NCI-H82 treated with DMSO at 0.1 percent for 48 hours (cell line): ENCODE measurements at regions not wholly inside any gene's neighbourhood (a gene's known extent, or its start where the extent isn't known, plus 50 kb on each side); places are given as distances from the start of the nearest gene placed in this dataset.
A peak's percentile ranks its signal among the peaks of the same experiment; 100 is the strongest.

Source experiments
- DNase-seq: peaks from one replicate; lab custom pipeline; 2025; ENCODE audit not compliant: unreplicated experiment; lab: John Stamatoyannopoulos, UW

DNA sequence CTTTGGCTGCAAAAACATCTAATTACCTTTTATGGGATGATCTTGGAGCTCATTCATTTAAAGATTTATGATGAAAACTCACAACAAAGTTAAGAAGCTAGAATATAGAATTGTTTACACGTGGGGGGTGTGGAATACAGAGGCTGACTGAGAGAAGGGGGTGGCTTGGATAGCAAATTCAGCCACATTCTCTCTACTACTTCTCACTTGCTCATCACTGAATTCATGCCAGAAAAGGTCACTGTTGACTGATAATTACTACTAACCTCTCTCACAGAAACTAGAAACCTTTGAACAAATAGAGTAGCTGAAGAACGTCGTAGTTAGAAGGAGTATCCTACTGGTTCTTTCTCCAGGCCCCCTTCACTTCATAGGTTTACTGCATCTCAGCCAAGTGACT is 808.2 kb downstream of the BRINP1 start:
- DNase-seq: no peak

DNA sequence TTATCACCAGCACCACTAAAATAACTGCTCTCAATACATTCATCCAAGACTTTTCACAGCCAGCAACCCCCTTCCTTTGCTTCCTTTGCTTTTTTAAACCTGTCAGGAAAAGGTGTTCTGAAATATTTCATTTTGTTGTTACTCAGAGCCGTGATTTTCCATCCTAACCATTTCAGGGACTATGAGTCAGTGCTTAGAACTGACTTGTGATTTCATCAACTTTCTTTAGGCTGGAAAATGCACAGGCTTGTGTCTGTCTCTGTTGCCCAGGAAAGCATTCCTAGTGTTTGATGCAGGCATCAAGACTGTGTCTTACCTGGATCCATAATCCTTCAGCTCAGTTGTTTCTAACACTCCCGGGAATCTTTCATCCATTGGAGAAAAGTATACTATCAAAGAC is 805.6 kb downstream of the BRINP1 start:
- no peak for DNase-seq

DNA sequence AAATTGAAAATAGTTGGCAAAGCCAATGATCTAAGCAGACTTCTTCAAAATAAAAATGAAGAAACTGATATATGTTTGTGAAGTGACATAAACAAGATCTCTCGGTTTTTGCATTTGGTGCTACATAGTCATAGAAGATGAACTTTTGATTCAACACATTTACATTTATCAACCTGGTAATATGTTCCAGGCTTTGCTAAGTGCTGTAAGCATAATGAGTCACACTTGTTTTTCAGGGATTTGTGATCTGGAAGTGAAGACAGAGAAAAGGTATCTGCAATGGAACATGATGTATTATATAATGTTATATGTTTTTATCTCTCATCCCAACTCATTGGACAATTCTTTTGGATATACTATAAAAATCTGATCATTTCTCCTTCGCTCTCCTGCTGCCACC is 801.4 kb downstream of the BRINP1 start:
- DNase-seq: no peak

DNA sequence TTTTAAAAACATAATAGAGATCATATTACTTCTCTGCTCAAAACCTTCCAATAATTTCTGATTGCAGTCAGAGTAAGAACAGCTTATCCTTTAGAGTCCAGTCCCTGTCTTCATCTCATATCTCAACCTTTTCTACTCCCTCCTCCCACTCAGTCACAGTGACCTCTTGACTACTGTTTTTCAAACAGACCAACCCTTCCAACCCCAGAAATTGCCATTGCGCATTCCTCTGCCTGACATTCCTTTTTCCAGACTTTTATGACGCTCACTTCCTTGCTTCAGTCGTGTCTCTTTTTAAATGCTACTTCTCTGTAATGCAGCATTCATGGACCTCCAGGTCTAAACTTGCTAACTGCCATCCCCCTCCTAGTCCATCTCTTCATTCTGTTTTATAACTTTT is 800.5 kb downstream of the BRINP1 start:
- DNase-seq: no peak

DNA sequence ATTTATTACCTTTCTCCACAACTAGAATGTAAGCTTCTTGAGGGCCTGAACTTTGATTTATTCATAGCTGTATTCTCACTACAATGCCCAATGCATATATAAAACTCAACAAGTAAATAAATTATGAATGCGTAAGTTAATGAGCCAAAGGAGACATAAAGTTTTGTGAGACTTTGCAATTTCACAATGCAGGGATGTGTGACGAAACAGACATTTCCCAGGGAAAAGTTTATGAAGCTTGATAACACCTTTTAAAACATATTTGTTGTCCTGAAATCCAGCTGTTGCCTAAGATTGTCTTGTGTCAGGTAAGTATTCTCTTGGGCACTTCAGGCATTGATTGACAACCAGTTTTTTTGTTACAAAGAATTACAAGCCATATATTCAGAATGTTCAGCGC is 800.1 kb downstream of the BRINP1 start:
- DNase-seq: no peak

DNA sequence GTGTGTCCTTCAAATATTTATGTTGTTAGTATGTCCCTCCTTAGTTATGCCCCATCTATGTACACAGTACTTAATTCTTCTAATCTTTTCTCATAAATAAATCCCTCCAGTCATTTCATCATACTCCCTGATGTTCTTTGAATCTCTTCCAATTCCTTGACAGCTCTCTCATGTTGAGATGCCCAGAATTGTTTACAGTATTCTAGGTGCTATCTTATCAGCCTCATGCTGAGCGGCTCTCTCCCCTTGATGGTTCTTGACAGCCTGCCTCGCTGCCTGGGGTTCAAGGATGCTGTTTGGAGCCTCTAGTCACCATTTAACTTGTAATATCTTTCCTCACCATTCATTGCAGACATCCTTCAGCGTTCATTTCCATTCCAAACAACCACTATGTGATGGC is 799.2 kb downstream of the BRINP1 start:
- DNase-seq: no peak

DNA sequence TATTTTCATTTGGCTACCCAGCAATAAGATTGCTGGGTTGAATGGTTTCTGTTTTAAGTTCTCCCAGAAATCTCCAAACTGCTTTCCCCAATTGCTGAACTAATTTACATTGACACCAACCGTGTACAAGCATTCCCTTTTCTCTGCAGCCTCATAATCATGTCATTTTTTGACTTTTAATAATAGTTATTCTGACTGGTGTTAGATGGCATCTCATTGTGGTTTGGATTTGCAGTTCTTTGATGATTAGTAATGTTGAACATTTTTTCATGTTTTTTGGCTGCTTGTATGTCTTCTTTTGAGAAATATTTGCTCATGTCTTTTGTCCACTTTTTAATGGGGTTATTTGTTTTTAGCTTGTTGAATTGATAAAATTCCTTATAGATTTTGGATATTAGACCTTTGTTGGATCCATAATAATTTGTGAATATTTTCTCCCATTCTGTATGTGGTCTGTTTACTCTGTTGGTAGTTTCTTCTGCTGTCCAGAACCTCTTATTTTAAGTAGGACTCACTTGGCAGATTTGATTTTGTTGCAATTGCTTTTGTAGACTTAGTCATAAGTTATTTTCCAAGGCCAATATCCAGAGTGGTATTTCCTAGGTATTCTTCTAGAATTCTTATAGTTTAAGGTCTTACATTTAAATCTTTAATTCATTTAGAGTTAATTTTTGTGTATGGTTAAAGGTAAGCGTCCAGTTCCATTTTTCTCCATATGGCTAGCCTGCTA is 793.7 kb downstream of the BRINP1 start:
- DNase-seq: no peak

DNA sequence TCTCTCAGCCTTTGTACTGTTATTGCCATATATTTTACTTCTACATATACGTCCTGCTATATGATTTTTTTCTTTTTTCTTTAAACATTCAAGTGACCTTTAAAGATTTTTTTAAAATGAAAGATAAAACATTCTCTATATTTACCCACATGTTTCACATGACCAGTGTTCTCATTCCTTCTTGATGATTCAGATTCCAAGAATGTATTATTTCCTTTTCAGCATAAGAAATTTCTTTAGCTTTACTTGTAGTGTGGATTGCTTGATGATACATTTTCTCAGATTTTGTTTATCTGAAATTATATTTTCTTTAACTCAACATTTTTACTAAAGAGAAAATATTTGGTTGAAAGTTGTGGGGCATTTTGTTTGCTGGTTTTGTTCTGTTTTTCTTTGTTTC is 792.1 kb downstream of the BRINP1 start:
- DNase-seq: no peak

DNA sequence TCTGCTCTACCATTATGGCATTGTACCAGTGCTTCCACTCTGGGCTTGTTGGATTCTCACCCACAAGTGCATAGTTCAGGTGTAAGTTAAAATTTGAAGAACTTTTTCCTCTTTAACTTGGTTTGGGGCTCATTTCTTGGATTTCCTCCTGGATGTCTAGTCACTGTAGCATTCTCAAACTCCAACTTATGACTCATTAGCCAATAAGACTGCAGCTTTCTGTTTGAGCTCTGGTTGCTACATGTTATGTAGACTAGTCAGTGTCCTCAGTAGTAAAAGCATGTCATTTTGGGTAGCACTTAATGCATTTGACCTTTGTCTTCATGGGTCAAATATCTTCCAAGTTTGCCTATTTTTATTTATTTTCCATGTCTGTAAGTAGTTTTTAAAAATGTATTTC is 790.8 kb downstream of the BRINP1 start:
- no peak for DNase-seq

DNA sequence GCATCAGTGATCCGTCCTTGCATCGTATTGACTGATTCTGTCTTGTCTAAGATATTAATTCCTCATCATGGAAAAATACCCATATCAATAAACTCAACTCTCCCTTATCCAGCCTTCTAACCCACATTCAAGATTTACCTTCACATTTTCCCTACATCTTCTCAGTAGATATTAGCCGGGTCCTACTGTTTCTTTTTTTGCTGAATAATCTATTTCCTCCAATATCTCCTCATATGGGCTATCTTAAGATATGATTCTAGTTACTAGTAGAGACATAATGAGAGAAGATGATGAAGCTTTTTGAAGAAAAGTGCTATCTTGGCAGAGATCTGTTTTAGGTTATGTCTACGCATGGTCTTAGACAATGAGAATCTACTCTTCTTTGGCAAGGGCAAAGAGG is 785.8 kb downstream of the BRINP1 start:
- no peak for DNase-seq

DNA sequence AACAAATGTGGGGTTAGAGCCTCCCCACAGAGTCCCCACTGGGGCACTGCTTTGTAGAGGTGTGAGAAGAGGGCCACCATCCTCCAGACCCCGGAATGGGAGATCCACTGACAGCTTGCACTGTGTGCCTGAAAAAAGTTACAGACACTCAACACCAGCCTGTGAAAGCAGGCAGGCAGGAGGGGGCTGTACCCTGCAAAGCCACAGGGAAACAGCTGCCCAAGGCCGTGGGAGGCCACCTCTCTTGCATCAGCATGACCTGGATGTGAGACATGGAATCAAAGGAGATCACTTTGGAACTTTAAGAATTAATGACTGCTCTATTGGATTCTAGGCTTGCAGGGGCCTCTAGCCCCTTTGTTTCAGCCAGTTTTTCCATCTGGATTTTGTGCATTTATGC is 782.3 kb downstream of the BRINP1 start:
- no peak for DNase-seq

DNA sequence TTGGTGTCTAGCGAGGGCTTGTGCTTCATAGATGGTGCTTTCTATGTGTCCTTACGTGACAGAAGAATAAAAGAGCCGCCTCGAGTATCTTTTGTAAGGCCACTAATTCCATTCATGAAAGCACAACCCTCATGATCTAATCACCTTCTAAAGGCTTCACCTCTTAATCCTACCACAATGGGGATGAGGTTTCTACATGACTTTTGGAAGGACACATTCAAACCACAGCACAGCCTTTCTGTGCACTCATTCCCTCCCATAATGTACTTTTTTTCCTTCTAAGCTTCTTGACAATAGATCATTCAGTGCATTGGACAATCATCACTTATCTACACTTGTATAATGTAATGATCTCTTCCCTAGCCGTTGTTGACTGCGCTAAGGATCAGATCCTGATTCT is 774.8 kb downstream of the BRINP1 start:
- DNase-seq: no peak

DNA sequence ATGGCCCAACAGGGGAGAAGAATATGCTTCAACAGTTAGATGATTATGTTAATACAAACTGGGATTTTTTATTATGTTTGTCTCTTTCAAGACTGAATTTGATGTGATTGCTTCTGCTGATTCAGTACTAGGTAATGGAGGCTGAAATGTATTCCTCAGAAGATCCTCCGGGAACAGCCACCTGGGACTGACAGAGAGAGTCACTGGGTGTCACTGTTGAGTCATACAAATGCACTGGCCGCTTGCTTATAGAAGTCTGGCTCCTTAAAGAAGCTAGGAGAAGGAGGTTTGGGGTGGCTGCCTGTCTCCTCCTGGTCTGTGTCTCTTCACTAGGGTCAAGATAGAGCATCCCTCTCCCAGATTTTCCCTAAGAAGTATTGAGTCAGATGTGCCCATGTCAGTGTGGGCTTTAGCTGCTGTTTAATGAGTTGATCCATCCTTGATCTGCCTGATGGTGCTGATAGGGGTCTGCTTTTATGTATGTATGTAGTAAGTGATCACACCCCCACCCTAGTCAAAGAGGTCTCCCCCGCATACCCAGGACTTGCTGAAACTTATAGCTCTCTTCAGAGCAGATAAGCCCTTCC is 773.4 kb downstream of the BRINP1 start:
- peak; percentile 27 for DNase-seq

DNA sequence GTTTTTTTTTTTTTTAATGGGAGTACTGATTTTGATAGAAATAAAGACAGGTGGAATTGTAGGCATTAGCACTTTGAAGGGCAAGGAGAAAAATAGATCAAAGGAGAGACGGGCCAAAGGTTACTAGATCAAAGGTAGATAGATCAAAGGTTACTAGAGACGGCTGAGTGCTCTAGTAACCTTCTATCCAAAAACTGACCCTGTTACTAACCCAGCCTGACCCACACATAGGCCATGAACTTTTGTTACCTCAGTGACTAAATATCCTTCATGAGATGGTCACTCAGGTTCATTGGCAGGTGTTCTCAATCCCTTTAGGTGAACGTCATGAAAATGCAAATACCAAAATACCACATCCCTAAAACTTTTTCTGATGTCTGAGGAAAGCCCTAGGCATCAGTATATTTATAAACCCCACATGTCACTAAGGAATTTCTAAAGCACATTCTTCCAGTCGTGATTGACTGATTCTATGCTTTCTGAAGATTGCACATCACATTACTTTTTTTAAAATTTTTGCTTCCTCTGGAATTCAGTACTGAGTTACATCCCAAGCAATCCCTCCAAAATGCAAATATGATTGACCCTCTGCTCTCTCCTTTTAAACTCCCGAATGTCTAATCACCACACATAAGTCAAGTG is 772.7 kb downstream of the BRINP1 start:
- DNase-seq: no peak

DNA sequence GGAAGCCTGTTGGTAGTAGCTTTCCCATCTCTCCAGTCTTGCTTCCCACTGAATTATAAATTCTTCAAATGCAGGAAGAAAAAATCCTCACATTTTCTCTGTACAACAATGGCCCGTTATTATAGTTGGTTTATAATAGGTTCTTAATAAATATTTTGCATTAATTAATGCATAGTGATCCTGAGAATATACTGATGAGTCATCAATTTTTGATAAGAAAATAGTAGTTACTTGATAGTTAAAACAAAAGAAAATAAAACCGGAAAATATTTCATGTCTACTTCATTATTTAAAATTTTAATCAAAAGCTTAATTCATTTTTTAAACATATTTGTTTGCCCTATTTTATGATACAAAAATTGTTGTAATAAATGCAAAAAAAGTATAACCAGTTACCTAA is 762.6 kb downstream of the BRINP1 start:
- DNase-seq: no peak

DNA sequence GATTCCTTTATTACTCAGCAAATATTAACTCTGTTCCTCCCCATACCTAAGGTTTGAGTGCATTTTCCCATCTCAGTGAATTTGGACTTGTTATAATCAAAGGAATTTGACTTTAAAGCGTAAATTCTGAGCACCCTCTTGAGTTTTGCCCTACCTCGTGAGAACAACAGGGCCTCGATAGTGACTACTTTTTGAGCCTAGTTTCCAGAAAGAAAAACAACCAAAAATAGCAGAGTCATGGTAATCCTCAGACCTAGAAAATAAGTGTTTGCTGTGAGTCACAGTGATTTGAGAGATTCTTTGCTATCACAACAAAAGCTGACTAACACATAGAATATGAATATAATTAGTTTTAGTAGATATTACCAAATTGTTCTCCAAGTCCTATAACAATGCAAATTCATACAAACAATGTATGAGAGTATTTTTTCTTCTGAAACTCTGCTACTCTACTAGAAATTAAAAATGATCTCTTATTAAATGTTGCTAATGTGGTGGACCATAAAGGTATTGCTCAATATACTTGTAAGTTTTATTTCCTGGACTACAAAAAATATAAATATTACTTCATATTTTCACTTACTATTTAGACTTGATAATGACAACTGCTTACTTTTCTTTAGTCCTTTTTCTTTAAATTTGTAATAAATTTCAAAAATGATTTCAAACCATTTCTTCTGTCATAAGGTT is 759.7 kb downstream of the BRINP1 start:
- DNase-seq: no peak

DNA sequence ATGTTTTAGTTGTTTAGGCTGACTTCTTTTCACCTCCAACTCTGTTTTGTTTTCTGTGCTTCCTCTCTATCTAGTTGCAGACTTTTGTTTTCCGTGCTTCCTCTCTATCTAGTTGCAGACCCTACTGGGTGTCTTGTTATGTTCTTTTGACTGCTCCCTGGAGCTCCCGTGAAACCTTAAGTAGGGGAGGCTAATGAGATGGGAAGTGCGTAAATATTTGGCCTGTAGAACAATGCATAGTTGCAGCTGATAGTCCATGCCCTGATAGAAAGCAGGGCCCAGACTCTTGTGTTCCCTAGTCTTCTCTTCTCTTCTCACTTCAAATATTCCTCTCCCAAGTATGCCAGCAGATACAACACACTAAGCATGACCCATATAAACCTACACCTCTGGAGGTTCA is 757.0 kb downstream of the BRINP1 start:
- no peak for DNase-seq

DNA sequence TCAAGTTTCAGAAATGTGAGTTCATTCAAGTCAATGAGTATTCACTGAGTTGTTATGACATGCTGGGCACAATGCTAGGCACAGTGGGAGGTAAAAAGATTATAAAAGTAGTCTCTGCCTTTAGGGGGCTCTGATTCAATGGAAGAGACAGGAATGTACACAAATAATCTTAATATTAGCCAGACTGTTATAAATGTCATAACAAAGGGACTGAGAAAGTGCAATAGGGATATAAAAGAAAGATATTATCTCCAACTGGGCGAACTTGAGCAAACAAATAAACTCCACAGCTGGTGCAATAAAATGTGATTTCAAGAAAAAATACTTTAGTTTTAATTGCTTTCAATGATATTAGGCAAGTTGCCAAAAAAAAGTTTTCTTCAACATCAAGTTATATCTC is 755.2 kb downstream of the BRINP1 start:
- no peak for DNase-seq

DNA sequence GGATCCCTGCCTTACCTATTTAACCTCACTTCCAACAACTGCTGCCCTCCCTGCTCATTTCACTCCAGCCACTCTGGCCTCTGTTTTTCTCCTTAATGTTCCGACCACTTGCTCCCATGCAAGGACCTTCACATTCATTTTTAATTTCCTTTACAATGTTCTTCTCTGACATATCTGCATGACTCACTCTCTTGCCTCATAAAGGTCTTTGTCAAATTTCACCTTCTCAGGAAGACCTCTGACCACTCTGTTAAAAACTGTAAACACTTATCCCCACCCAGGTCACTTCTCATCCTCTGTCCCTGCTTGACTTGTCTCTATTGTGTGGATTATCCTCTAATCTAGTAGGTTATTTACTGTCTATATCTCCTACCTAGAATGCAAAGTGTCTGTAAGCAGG is 751.2 kb downstream of the BRINP1 start:
- DNase-seq: no peak

DNA sequence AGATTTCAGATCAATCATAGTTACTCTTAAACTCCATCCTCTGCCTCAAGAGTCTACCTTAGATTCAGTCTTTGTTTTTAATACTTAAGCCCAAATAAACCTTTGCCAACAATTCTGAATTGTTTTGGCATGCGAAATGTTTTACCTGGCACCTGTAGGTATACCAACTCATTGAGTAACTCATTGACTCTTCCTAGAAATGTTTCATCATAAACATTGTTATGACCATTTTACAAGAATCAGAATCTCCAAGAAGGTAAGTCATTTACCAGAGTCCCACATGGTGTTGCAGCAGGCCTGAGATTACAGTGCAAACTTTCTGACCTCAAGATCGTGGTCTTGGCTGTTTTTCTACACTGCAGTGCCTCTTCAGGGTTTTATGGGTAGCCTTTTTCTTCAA is 750.4 kb downstream of the BRINP1 start:
- no peak for DNase-seq

DNA sequence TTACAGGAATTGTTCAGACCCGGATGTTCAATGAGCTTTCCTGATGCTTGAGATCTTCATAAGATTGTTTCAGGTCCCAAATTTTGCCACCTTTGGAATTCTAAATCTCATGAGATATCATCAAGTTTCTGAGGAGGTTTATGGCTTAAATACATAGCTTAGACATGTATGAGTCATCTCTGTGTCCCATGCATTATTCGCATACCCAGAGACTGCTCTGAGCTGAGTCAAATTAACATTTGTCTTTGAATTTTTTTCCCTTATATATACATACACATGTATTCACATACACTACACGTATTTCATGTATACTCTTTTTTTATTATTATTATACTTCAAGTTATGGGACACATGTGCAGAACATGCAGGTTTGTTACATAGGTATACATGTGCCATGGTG is 744.6 kb downstream of the BRINP1 start:
- DNase-seq: no peak

DNA sequence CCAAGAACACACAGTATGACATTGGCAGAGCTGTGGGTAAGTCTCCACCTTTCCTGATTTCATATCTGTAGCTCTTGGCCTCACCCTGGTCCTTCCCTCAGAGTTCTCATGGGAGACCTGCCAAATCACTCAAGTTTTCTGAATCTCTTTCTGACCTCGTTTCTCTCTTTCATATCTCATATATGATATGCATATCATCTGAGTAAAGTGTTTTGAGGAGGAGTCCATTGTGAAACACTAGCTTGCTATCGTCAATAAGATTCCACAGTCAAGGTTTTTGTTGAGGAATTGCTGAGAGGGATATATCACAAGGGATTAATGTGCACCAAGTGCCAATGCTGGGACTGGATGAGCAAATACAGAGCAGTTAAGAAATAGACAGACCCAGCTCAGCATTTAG is 739.2 kb downstream of the BRINP1 start:
- DNase-seq: no peak
